GM12878 (cell line): ENCODE measurements at regions not wholly inside any gene's neighbourhood (a gene's known extent, or its start where the extent isn't known, plus 50 kb on each side); places are given as distances from the start of the nearest gene placed in this dataset.

Experiments used
- ATAC-seq: fragments of 200-7000 bp; cut with Tn5 transposase; 3 replicates; pipeline ENCODE4 v1.9.1; 2020; ENCODE audit warnings: mild to moderate bottlenecking, moderate library complexity
- BruUV-seq: library from RNA; stranded (reverse); fragments of 400-500 nt; replicated peaks from 2 replicates; lab custom pipeline; 2021; lab: Mats Ljungman, UMichigan
- CTCF ChIA-PET: fragments of 300-600 bp; sonication (Branson Sonifier 250); formaldehyde crosslinking; extraction: SDS; loops from one replicate; lab custom pipeline; 2021; ENCODE audit warnings: inconsistent platforms; lab: Yijun Ruan, JAX
- POLR2A ChIA-PET: fragments of 350-600 bp; formaldehyde crosslinking; extraction: SDS; loops from one replicate; lab custom pipeline; 2021; ENCODE audit warnings: inconsistent platforms; lab: Charles Lee
- RAD21 ChIA-PET: fragments of 300-600 bp; sonication (Branson Sonifier 250); formaldehyde crosslinking; loops from one replicate; lab custom pipeline; 2023; ENCODE audit warnings: antibody characterized with exemption; ENCODE audit not compliant: unreplicated experiment; lab: Charles Lee
- SMC1A ChIA-PET: fragments of 300-600 bp; sonication (Branson Sonifier 250); formaldehyde crosslinking; loops from one replicate; lab custom pipeline; 2023; ENCODE audit not compliant: unreplicated experiment, uncharacterized antibody; lab: Charles Lee
- DNase-seq: peaks from one replicate; pipeline ENCODE4 v3.0.0-alpha.2; 2011; ENCODE audit warnings: low read depth, low spot score
- FAIRE-seq: peaks from 3 replicates; lab custom pipeline; 2011; peaks lifted over from hg19 to GRCh38; lab: Jason Lieb, UNC
- H2AFZ ChIP-seq: 2 replicates; pipeline ENCODE4 v1.6.0; 2011; ENCODE audit warnings: low read depth, low read length, control low read depth; ENCODE audit not compliant: control insufficient read depth
- H3K27ac ChIP-seq: 2 replicates; pipeline ENCODE4 v1.5.1; 2011; ENCODE audit warnings: control low read depth; ENCODE audit not compliant: control insufficient read depth, insufficient read depth
- H3K27me3 ChIP-seq, 2 experiments: replicated peaks in 1 of 2; 2 replicates each; pipeline versions ENCODE4 v1.6.0 to v1.6.1; 2011; ENCODE audit warnings: low read length in 1 of 2; ENCODE audit not compliant: control insufficient read depth in 2 of 2, insufficient read depth in 2 of 2
- H3K36me3 ChIP-seq, 2 experiments: 2 replicates each; pipeline ENCODE4 v1.5.1; 2011; ENCODE audit warnings: low read length in 1 of 2; ENCODE audit not compliant: control insufficient read depth in 2 of 2, insufficient read depth in 2 of 2
- H3K4me1 ChIP-seq: 2 replicates; pipeline ENCODE4 v1.6.1; 2011; ENCODE audit warnings: mild to moderate bottlenecking, low read length, moderate library complexity, mixed read lengths; ENCODE audit not compliant: control insufficient read depth, insufficient read depth
- H3K4me2 ChIP-seq: 2 replicates; pipeline ENCODE4 v1.6.0; 2011; ENCODE audit warnings: control low read depth; ENCODE audit not compliant: control insufficient read depth, insufficient read depth
- H3K4me3 ChIP-seq: fragments of 200-600 bp; sonication (generic); 2 replicates; pipeline ENCODE4 v1.5.1; 2016
- H3K79me2 ChIP-seq: 2 replicates; pipeline ENCODE4 v1.6.0; 2011; ENCODE audit warnings: low read length; ENCODE audit not compliant: control insufficient read depth, insufficient read depth
- H3K9ac ChIP-seq: 2 replicates; pipeline ENCODE4 v1.8.0; 2011; ENCODE audit warnings: low read length, control low read depth, mixed read lengths; ENCODE audit not compliant: control insufficient read depth, insufficient read depth
- H3K9me3 ChIP-seq: replicated peaks from 3 replicates; pipeline ENCODE4 v1.5.1; 2011; ENCODE audit warnings: mild to moderate bottlenecking, low read length; ENCODE audit not compliant: control insufficient read depth, insufficient read depth
- H4K20me1 ChIP-seq: 2 replicates; pipeline ENCODE4 v1.6.0; 2011; ENCODE audit not compliant: control insufficient read depth, insufficient read depth
- E4F1 ChIP-seq: fragments of 450-650 bp; IDR thresholded peaks from 2 replicates; pipeline ENCODE4 v1.6.1; 2018; ENCODE audit warnings: borderline replicate concordance, mild to moderate bottlenecking; ENCODE audit not compliant: partially characterized antibody
- EZH2 ChIP-seq: IDR thresholded peaks from 2 replicates; pipeline ENCODE4 v1.6.1; 2012; ENCODE audit warnings: low read depth, mild to moderate bottlenecking, control low read depth, inconsistent platforms, low read length, borderline replicate concordance; ENCODE audit not compliant: control insufficient read depth
- GATAD2B ChIP-seq: fragments of 450-650 bp; conservative IDR thresholded peaks from 2 replicates; pipeline ENCODE4 v1.6.1; 2017; ENCODE audit warnings: low read depth, mild to moderate bottlenecking, moderate library complexity
- HDAC2 ChIP-seq: fragments of 200-600 bp; sonication (generic); IDR thresholded peaks from 2 replicates; pipeline ENCODE4 v1.6.1; 2017
- IRF5 ChIP-seq: fragments of 450-650 bp; IDR thresholded peaks from 2 replicates; pipeline ENCODE4 v1.6.1; 2017; ENCODE audit warnings: borderline replicate concordance
- JUNB ChIP-seq: IDR thresholded peaks from 2 replicates; pipeline ENCODE4 v1.6.1; 2016; ENCODE audit warnings: antibody characterized with exemption, mild to moderate bottlenecking
- LARP7 ChIP-seq: fragments of 450-650 bp; IDR thresholded peaks from 2 replicates; pipeline ENCODE4 v1.6.1; 2017; ENCODE audit warnings: mild to moderate bottlenecking
- MTA2 ChIP-seq: fragments of 450-650 bp; IDR thresholded peaks from 2 replicates; pipeline ENCODE4 v1.6.1; 2016; ENCODE audit warnings: low read depth, mild to moderate bottlenecking, moderate library complexity
- NFIC ChIP-seq: IDR thresholded peaks from 2 replicates; pipeline ENCODE4 v1.6.1; 2012; ENCODE audit warnings: low read depth, mild to moderate bottlenecking, inconsistent platforms, low read length, moderate library complexity
- NFXL1 ChIP-seq: fragments of 450-650 bp; IDR thresholded peaks from 2 replicates; pipeline ENCODE4 v1.6.1; 2017; ENCODE audit warnings: antibody characterized with exemption, mild to moderate bottlenecking, borderline replicate concordance
- NFYB ChIP-seq: IDR thresholded peaks from 2 replicates; pipeline ENCODE4 v1.6.1; 2011; ENCODE audit warnings: low read depth, mild to moderate bottlenecking, low read length, improper control_type of control experiment, moderate library complexity; ENCODE audit not compliant: insufficient read depth
- NR2C1 ChIP-seq: fragments of 450-650 bp; IDR thresholded peaks from 2 replicates; pipeline ENCODE4 v1.6.1; 2017; ENCODE audit warnings: antibody characterized with exemption, mild to moderate bottlenecking, moderate library complexity
- NR2C2 ChIP-seq: IDR thresholded peaks from 2 replicates; pipeline ENCODE4 v1.6.1; 2011; ENCODE audit warnings: borderline replicate concordance, low read depth; ENCODE audit not compliant: control insufficient read depth, insufficient read length
- POLR2A ChIP-seq: IDR thresholded peaks from 2 replicates; pipeline ENCODE4 v1.6.1; 2011; ENCODE audit warnings: low read depth, mild to moderate bottlenecking, low read length
- POU2F2 ChIP-seq: IDR thresholded peaks from 3 replicates; pipeline ENCODE4 v1.6.1; 2011; ENCODE audit warnings: low read depth, mild to moderate bottlenecking, low read length, borderline replicate concordance
- SMAD1 ChIP-seq: fragments of 450-650 bp; IDR thresholded peaks from 2 replicates; pipeline ENCODE4 v1.6.1; 2018; ENCODE audit warnings: mild to moderate bottlenecking, low read depth; ENCODE audit not compliant: partially characterized antibody
- TBL1XR1 ChIP-seq: IDR thresholded peaks from 2 replicates; pipeline ENCODE4 v1.6.1; 2012; ENCODE audit warnings: low read depth, low read length, improper control_type of control experiment
- TCF3 ChIP-seq: IDR thresholded peaks from 2 replicates; pipeline ENCODE4 v1.6.1; 2012; ENCODE audit warnings: low read depth, mild to moderate bottlenecking, low read length, borderline replicate concordance; ENCODE audit not compliant: insufficient read depth
- YBX1 ChIP-seq: fragments of 450-650 bp; IDR thresholded peaks from 2 replicates; pipeline ENCODE4 v1.6.1; 2016; ENCODE audit warnings: antibody characterized with exemption
- WGBS: methylation state at CpG from one replicate; pipeline ENCODE4 v1.1.6; 2016; ENCODE audit warnings: low lambda C conversion rate; ENCODE audit not compliant: insufficient replicate concordance, insufficient coverage; ENCODE audit errors: missing lambda C conversion rate; 5-methylcytosine and 5-hydroxymethylcytosine counted together
- in situ Hi-C: fragments of 300-500 bp; cut with MboI; formaldehyde crosslinking; loops from 9 replicates; pipeline ENCODE4 v1.14.3; 2018; ENCODE audit warnings: mixed read lengths
- intact Hi-C: fragments of 100-400 bp; cut with micrococcal nuclease; formaldehyde crosslinking; loops from one replicate; pipeline ENCODE4 v1.14.2; 2022; ENCODE audit not compliant: unreplicated experiment

GRCh38 chr9:68631811-68632210 is 73.2 kb upstream of the PIP5K1B start:
- Histone ChIP-seq H3K4me2 (no peak overlapping the region), H3K27ac (no peak overlapping the region), H3K4me3 (no peak overlapping the region), H3K9ac (no peak overlapping the region), H3K4me1 (no peaks in the 10 kb centered on the region), H3K27me3 (no peaks in the 10 kb centered on the region; a peak in 1 of 4 replicates), H3K9me3 (no peaks in the 10 kb centered on the region), H3K36me3 (no peaks in the 10 kb centered on the region), H2AFZ (no peak overlapping the region), H3K79me2 (no peaks in the 10 kb centered on the region)
- 0% methylated on average over 1 of the region's 1 CpG for WGBS
- ChIA-PET POLR2A (interaction anchor here (1.2 to 1.3 kb wide), 2 partner anchors 9 to 12 kb away, joined by 3 to 4 read pairs; no protein-coding TSS in a partner anchor), CTCF (interaction anchor here (1.2 kb wide), 1 partner anchor 9 kb away, joined by 4 read pairs; no protein-coding TSS in a partner anchor), RAD21 (interaction anchor here (0.7 kb wide), 1 partner anchor 9 kb away, joined by 3 read pairs; no protein-coding TSS in a partner anchor), SMC1A (interaction anchor here (0.6 to 1.5 kb wide), 3 partner anchors 10 to 19 kb away, joined by 3 to 11 read pairs (median 3); no protein-coding TSS in a partner anchor)
- intact Hi-C loops (no loop called here), in situ Hi-C loops (loop anchor here (25.0 kb wide), 2 partner anchors 95 to 1780 kb away; partner anchors contain the start of genes KLF9 and TMEM252)
- ATAC-seq (no peak), DNase-seq (no peak), FAIRE-seq (no peak)
- BruUV-seq, result no TSS peak
- TF ChIP-seq TBL1XR1, result no peak
- TF ChIP-seq NFXL1, result no peak
- TF ChIP-seq SMAD1, result no peak
- no peak for TF ChIP-seq NFIC
- TF ChIP-seq MTA2, result no peak
- TF ChIP-seq NR2C2, result no peak
- no peak for TF ChIP-seq IRF5
- no peak for TF ChIP-seq HDAC2
- TF ChIP-seq E4F1, result no peak
- TF ChIP-seq NR2C1, result no peak
- no peak for TF ChIP-seq POLR2A
- no peak for TF ChIP-seq LARP7
- no peak for TF ChIP-seq GATAD2B
- TF ChIP-seq POU2F2, result no peak
- TF ChIP-seq TCF3, result no peak
- TF ChIP-seq YBX1, result no peak
- no peak for TF ChIP-seq NFYB
- no peak for TF ChIP-seq JUNB
- TF ChIP-seq EZH2, result no peak
- TF ChIP-seq, all 136 proteins: peak for 0
- H4K20me1 ChIP-seq, result no peaks in the 10 kb centered on the region
